NCI-H1105 (cell line): ENCODE measurements at regions not wholly inside any gene's neighbourhood (a gene's known extent, or its start where the extent isn't known, plus 50 kb on each side); places are given as distances from the start of the nearest gene placed in this dataset.
A peak's percentile ranks its signal among the peaks of the same experiment; 100 is the strongest.
"Not testable (repeated sequence)": the region's sequence is repeated elsewhere in the genome, so short reads cannot be mapped to it uniquely, and the experiment has no call there.

ENCODE experiments used
- DNase-seq: peaks from one replicate; lab custom pipeline; 2025; lab: John Stamatoyannopoulos, UW

GRCh38 chr2:144939590-144939989, 419.7 kb upstream of the ZEB2 start:
- no peak for DNase-seq

- DNase-seq = no peak
Measured at GRCh38 chr2:144937910-144938709, 418.2 kb upstream of the ZEB2 start.

- no peak for DNase-seq
Measured at GRCh38 chr2:144937066-144937465, 417.1 kb upstream of the ZEB2 start.

GRCh38 chr2:144936442-144936841, 416.5 kb upstream of the ZEB2 start:
- DNase-seq = no peak

GRCh38 chr2:144935736-144936135, 415.8 kb upstream of the ZEB2 start:
- DNase-seq = no peak

GRCh38 chr2:144935191-144935590, 415.3 kb upstream of the ZEB2 start:
- DNase-seq = no peak

GRCh38 chr2:144931960-144932359, 412.0 kb upstream of the ZEB2 start:
- no peak for DNase-seq

- DNase-seq = no peak
Measured at GRCh38 chr2:144931480-144931879, 411.6 kb upstream of the ZEB2 start.

- DNase-seq = no peak
Measured at GRCh38 chr2:144927429-144927828, 407.5 kb upstream of the ZEB2 start.

GRCh38 chr2:144925886-144926285, 406.0 kb upstream of the ZEB2 start:
- no peak for DNase-seq

GRCh38 chr2:144924827-144925226, 404.9 kb upstream of the ZEB2 start:
- peak; percentile 2 for DNase-seq

- no peak for DNase-seq
Measured at GRCh38 chr2:144922519-144922918, 402.6 kb upstream of the ZEB2 start.

- no peak for DNase-seq
Measured at GRCh38 chr2:144920755-144921530, 401.0 kb upstream of the ZEB2 start.

GRCh38 chr2:144914622-144915318, 394.9 kb upstream of the ZEB2 start:
- no peak for DNase-seq

- no peak for DNase-seq
Measured at GRCh38 chr2:144914113-144914512, 394.2 kb upstream of the ZEB2 start.

- DNase-seq = no peak
Measured at GRCh38 chr2:144912206-144912605, 392.3 kb upstream of the ZEB2 start.

GRCh38 chr2:144905956-144906355, 386.0 kb upstream of the ZEB2 start:
- DNase-seq = no peak

- no peak for DNase-seq
Measured at GRCh38 chr2:144904612-144905011, 384.7 kb upstream of the ZEB2 start.

- not testable (repeated sequence) for DNase-seq
Measured at GRCh38 chr2:144903045-144903444, 383.1 kb upstream of the ZEB2 start.

- DNase-seq = not testable (repeated sequence)
Measured at GRCh38 chr2:144901386-144901785, 381.5 kb upstream of the ZEB2 start.

GRCh38 chr2:144896341-144896740, 376.4 kb upstream of the ZEB2 start:
- no peak for DNase-seq
